GM23248 (cell line): ENCODE measurements at regions not wholly inside any gene's neighbourhood (a gene's known extent, or its start where the extent isn't known, plus 50 kb on each side); places are given as distances from the start of the nearest gene placed in this dataset.

Experiments
- DNase-seq: peaks from one replicate; pipeline ENCODE4 v3.0.0-alpha.2; 2015
- H2AFZ ChIP-seq: fragments of 200-600 bp; sonication (generic); 2 replicates; pipeline ENCODE4 v1.6.1; 2016; ENCODE audit warnings: antibody characterized with exemption
- H3F3A ChIP-seq: fragments of 200-600 bp; sonication (generic); 2 replicates; pipeline ENCODE4 v1.6.1; 2016; ENCODE audit warnings: mild to moderate bottlenecking, antibody characterized with exemption, mixed run types; ENCODE audit not compliant: insufficient read depth
- H3K27ac ChIP-seq: fragments of 200-600 bp; sonication (generic); 2 replicates; pipeline ENCODE4 v1.5.1; 2016; ENCODE audit warnings: mild to moderate bottlenecking
- H3K27me3 ChIP-seq: fragments of 200-600 bp; sonication (generic); replicated peaks from 2 replicates; pipeline ENCODE4 v1.6.1; 2016; ENCODE audit warnings: mild to moderate bottlenecking; ENCODE audit not compliant: insufficient read depth
- H3K36me3 ChIP-seq: fragments of 200-600 bp; sonication (generic); 2 replicates; pipeline ENCODE4 v1.6.1; 2016; ENCODE audit warnings: low read depth, mild to moderate bottlenecking
- H3K4me1 ChIP-seq: fragments of 200-600 bp; sonication (generic); 2 replicates; pipeline ENCODE4 v1.6.1; 2016; ENCODE audit warnings: mild to moderate bottlenecking; ENCODE audit not compliant: insufficient read depth
- H3K4me2 ChIP-seq: fragments of 200-600 bp; sonication (generic); one replicate; pipeline ENCODE4 v1.6.1; 2016; ENCODE audit warnings: mild to moderate bottlenecking; ENCODE audit not compliant: unreplicated experiment
- H3K4me3 ChIP-seq: fragments of 200-600 bp; sonication (generic); 2 replicates; pipeline ENCODE4 v1.5.1; 2016; ENCODE audit warnings: mild to moderate bottlenecking
- H3K79me2 ChIP-seq: fragments of 200-600 bp; sonication (generic); 2 replicates; pipeline ENCODE4 v1.6.1; 2016; ENCODE audit warnings: mild to moderate bottlenecking; ENCODE audit not compliant: insufficient read depth
- H3K9ac ChIP-seq: fragments of 200-600 bp; sonication (generic); 2 replicates; pipeline ENCODE4 v1.6.1; 2016; ENCODE audit warnings: mild to moderate bottlenecking
- H3K9me2 ChIP-seq: fragments of 200-600 bp; sonication (generic); 2 replicates; pipeline ENCODE4 v1.6.1; 2016; ENCODE audit warnings: mixed run types, mild to moderate bottlenecking, moderate library complexity; ENCODE audit not compliant: insufficient read depth
- H3K9me3 ChIP-seq: fragments of 200-600 bp; sonication (generic); one replicate; pipeline ENCODE4 v1.6.1; 2017; ENCODE audit warnings: low read depth
- H4K20me1 ChIP-seq: fragments of 200-600 bp; sonication (generic); 2 replicates; pipeline ENCODE4 v1.6.0; 2016; ENCODE audit not compliant: insufficient read depth
- EZH2 ChIP-seq: fragments of 200-600 bp; sonication (generic); IDR thresholded peaks from 2 replicates; pipeline ENCODE4 v1.6.1; 2018; ENCODE audit warnings: antibody characterized with exemption, mild to moderate bottlenecking; ENCODE audit not compliant: insufficient read depth, poor library complexity, severe bottlenecking
- EZH2phosphoT487 ChIP-seq: fragments of 200-600 bp; sonication (generic); IDR thresholded peaks from 2 replicates; pipeline ENCODE4 v1.6.1; 2018; ENCODE audit warnings: antibody characterized with exemption, moderate library complexity, mild to moderate bottlenecking, low read depth; ENCODE audit not compliant: insufficient read depth
- WGBS, 2 experiments: methylation state at CpG; one replicate each; pipeline ENCODE4 v1.1.6; 2015 to 2017; ENCODE audit warnings: low lambda C conversion rate in 2 of 2, low coverage in 1 of 2; ENCODE audit errors: missing lambda C conversion rate in 2 of 2; 5-methylcytosine and 5-hydroxymethylcytosine counted together
- in situ Hi-C: fragments of 300-500 bp; cut with MboI; formaldehyde crosslinking; loops from 2 replicates; pipeline ENCODE4 v1.15.0; 2020

DNA sequence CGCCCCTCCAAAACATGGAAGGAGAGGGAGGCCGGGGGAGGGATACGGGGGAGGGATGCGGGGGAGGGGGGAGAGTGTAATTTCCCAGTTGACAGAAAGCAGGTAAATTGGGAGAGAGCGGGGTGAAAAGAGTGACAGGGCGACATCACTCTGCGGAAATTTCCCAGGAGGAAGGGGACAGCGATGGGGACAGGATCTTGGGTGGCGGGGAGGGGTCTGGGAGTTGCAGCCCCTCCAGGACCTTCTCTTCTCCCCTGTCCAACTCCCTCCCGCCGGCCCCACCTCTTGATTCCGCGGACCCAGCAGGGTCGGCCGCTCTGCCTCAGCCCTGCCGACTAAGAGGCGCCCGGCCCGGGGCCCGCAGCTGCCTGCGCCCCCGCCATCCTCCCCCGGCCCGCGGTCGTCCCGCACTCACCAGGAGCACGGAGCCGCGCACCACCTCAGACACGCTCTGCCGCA, 108.0 kb upstream of the DOCK9 start:
- no peaks in the 10 kb centered on the region for H3K27me3 ChIP-seq
- TF ChIP-seq EZH2 (no peak), EZH2phosphoT487 (no peak)
- H3K27ac ChIP-seq, result no peak overlapping the region
- peak overlapping the region; percentile 77 for H2AFZ ChIP-seq
- peak overlapping the region; percentile 75 for H3K9ac ChIP-seq
- H3K4me3 ChIP-seq, result peak overlapping the region; percentile 77
- in situ Hi-C loops, result no loop called here
- DNase-seq, result no peak
- no peaks in the 10 kb centered on the region for H4K20me1 ChIP-seq
- WGBS, 2 experiments, result 0 to 1% methylated on average over 1 to 28 of the region's 32 CpGs
- no peaks in the 10 kb centered on the region for H3K79me2 ChIP-seq
- no peaks in the 10 kb centered on the region for H3K4me1 ChIP-seq
- H3K9me3 ChIP-seq, result no peaks in the 10 kb centered on the region
- H3K9me2 ChIP-seq, result no peaks in the 10 kb centered on the region
- no peaks in the 10 kb centered on the region for H3F3A ChIP-seq
- peak overlapping the region; percentile 77 for H3K4me2 ChIP-seq
- no peaks in the 10 kb centered on the region for H3K36me3 ChIP-seq

DNA sequence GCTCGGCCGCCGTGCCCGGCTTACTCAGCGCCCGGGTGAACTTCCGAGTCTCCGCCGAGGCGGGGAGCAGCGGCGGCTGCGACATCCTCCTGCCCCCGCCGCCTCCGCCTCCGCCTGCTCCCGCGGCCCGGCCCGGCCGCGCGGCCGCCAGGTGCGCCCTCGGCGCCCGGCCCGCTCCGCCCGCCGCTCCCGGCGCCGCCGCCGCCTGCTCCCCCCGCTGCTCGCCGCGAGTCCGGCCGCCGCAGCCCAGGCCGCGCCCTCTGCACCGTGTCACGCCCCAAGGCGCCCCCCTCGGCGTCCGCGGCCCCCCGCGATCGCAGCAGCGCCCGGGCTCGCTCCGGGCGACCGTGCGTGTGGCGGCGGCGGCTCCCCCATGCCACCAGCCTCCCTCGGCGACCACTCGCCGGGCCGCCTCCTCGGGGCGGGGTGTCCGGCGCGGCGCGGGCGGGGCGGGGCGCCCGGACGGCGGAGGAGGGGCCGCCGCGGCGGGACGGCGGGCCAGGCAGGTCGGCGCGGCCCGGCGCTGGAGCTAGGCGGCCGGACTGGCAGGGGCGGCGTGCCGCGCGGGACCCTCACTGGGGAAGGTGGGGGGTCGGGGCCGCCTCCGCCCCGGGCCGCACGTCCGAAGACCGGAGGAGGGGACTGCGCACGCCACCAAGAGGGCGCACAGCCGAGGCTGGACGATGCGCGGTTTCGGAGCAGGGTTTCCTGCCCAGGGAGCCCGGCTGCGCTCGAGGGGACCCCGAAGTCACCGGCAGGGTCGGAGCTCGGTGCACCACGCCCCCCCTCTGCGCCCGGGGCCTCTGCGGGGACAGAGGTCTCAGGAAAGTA, 108.6 kb upstream of the DOCK9 start:
- peak overlapping the region; percentile 45; the same call in 1 of the 2 replicates for H3K27ac ChIP-seq
- H2AFZ ChIP-seq, result peak overlapping the region; percentile 94
- no peaks in the 10 kb centered on the region for H3K36me3 ChIP-seq
- H3K4me2 ChIP-seq, result peak overlapping the region; percentile 77
- 0 to 1% methylated on average over 31 to 96 of the region's 130 CpGs for WGBS, 2 experiments
- H3K4me1 ChIP-seq, result no peaks in the 10 kb centered on the region
- no peaks in the 10 kb centered on the region for H3K9me2 ChIP-seq
- peak; percentile 91 for DNase-seq
- TF ChIP-seq EZH2, result no peak
- no peak for TF ChIP-seq EZH2phosphoT487
- no peaks in the 10 kb centered on the region for H3K27me3 ChIP-seq
- no peaks in the 10 kb centered on the region for H4K20me1 ChIP-seq
- H3K9me3 ChIP-seq, result no peaks in the 10 kb centered on the region
- no peaks in the 10 kb centered on the region for H3F3A ChIP-seq
- in situ Hi-C loops, result no loop called here
- H3K4me3 ChIP-seq, result peak overlapping the region; percentile 88
- no peaks in the 10 kb centered on the region for H3K79me2 ChIP-seq
- peak overlapping the region; percentile 75 for H3K9ac ChIP-seq

DNA sequence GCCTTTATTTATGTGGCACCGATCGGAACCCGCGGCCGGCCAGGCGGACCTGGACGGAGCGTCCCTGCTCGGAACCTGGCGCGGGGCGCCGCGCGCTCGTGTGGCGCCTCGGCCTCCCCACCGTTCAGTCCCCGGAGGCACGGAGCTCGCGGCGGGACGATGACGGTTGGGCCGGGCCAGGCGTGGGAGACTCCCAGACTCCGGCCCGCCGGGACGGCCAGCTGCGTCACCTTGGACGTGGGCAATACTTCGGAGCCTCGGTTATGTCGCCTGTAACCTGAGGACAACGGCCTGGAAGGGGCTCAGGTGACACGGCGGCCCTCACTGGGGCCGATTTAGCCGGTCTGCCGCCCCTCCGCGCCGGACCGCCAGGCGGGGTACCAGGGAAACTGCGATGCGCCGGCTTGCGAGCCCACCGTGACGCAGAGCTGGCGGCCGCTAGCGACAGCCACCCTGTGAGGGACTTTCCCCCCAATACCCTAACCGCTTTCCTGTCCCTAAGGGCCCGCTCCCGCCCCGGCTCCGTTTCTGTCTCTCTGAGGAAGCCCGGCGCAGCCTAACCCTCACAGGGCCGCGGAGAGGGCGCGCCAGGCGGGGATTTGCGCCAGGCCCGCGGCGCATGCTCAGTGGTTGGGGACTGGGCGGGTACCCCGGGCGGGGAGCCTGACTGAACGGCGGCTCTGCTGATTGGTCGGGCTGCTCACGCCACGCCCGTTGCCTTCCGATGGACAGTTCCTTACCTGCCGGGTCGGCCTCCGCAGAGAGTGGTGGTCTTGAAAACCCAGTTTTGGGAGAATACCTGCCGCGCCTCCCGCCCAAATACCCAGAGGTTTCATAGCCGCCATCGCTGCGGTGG, 109.5 kb upstream of the DOCK9 start:
- H3K27ac ChIP-seq, result peak overlapping the region; percentile 45
- peak overlapping the region; percentile 94 for H2AFZ ChIP-seq
- no peaks in the 10 kb centered on the region for H3K27me3 ChIP-seq
- H3K4me2 ChIP-seq, result peak overlapping the region; percentile 72
- 1 to 2% methylated on average over 67 to 79 of the region's 92 CpGs for WGBS, 2 experiments
- no peaks in the 10 kb centered on the region for H3K79me2 ChIP-seq
- peak overlapping the region; percentile 74 for H3K9ac ChIP-seq
- H3F3A ChIP-seq, result no peaks in the 10 kb centered on the region
- peak overlapping the region; percentile 88 for H3K4me3 ChIP-seq
- TF ChIP-seq EZH2phosphoT487 (no peak), EZH2 (no peak)
- H3K4me1 ChIP-seq, result no peaks in the 10 kb centered on the region
- peak; percentile 93 for DNase-seq
- H3K9me3 ChIP-seq, result no peaks in the 10 kb centered on the region
- no peaks in the 10 kb centered on the region for H3K9me2 ChIP-seq
- no peaks in the 10 kb centered on the region for H4K20me1 ChIP-seq
- in situ Hi-C loops, result no loop called here
- no peaks in the 10 kb centered on the region for H3K36me3 ChIP-seq

DNA sequence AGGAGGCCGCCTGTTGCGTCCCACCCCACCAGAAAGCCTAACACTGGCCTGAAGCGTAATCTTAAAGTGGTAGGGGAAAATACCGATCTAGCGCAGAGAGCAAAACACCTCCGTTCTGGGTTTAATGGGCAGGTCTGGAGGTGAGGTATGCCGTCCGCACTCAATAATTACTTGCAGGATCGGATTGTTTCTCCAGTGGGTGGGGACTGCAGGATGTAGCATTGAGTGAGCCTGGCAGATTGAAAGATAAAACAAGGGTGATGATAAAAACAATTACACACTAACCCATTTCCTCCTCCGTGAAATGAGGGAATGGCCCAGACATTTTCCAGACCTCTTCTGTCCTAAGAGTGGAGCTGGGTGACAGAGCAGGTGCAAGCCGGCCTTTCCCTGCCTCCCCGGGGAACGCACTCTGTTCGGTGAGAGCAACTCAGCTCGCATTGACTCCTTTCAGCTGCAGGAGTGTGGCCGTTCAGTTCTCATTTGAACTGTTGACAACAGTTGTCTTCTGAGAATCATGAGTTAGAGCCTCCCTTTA, 110.2 kb upstream of the DOCK9 start:
- H3K9me2 ChIP-seq, result no peaks in the 10 kb centered on the region
- no peaks in the 10 kb centered on the region for H3K9me3 ChIP-seq
- H3K4me2 ChIP-seq, result peak overlapping the region; percentile 72
- TF ChIP-seq EZH2phosphoT487, result no peak
- TF ChIP-seq EZH2, result no peak
- H3F3A ChIP-seq, result no peaks in the 10 kb centered on the region
- H3K9ac ChIP-seq, result peak overlapping the region; percentile 74
- no peaks in the 10 kb centered on the region for H3K36me3 ChIP-seq
- no peaks in the 10 kb centered on the region for H3K79me2 ChIP-seq
- no peak for DNase-seq
- H2AFZ ChIP-seq, result peak overlapping the region; percentile 94
- H3K27me3 ChIP-seq, result no peaks in the 10 kb centered on the region
- H3K4me1 ChIP-seq, result no peaks in the 10 kb centered on the region
- H3K27ac ChIP-seq, result no peak overlapping the region
- 37% methylated on average over 16 of the region's 16 CpGs for WGBS, 2 experiments
- H4K20me1 ChIP-seq, result no peaks in the 10 kb centered on the region
- peak overlapping the region; percentile 88 for H3K4me3 ChIP-seq
- in situ Hi-C loops, result no loop called here
